GM21786 (cell line): ENCODE measurements at regions not wholly inside any gene's neighbourhood (a gene's known extent, or its start where the extent isn't known, plus 50 kb on each side); places are given as distances from the start of the nearest gene placed in this dataset.

Source experiments
- ATAC-seq: cut with Tn5 transposase; IDR thresholded peaks from one replicate; pipeline ENCODE4 v1.9.1; 2021; ENCODE audit not compliant: unreplicated experiment

GRCh38 chr9:20015427-20015931 is 226.6 kb upstream of the SLC24A2 start:
- no peak for ATAC-seq

DNA sequence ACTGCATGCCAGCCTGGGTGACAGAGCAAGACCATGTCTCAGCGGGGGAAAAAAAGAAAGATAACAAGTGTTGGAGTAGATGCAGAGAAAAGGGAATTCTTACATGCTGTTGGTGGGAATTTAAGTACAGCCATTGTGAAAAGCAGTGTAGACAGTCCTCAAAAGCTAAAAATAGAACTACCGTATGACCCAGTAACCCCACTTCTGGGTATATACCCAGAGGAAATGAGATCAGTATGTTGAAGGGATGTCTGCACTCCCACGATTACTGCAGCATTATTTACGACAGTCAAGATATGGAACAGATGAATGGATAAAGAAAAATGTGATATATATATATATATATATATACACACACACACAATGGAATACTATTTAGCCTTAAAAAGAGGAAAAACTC is 225.3 kb upstream of the SLC24A2 start:
- no peak for ATAC-seq

GRCh38 chr9:20012232-20012631 is 223.4 kb upstream of the SLC24A2 start:
- ATAC-seq: no peak

DNA sequence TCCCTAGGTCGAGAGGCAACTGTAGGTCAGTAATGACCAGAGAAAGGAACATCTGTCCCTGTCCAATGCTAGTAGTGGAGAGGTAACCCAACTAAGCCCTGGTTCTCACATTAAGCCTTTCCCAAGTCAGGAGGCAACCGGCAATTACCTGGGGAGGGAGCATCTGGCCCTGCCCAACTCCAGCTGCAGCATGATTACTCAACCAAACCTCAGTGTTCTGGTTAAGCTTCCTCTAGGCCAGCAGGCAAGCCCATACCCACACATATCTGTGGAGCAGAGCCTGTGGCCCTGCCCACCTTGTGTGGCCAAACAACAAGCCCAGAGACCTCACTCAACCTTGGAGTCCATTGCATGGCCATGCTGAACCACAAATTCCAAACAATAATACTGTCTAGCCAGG is 220.8 kb upstream of the SLC24A2 start:
- ATAC-seq: no peak

- no peak for ATAC-seq
Observed at GRCh38 chr9:20002011-20002410, 213.2 kb upstream of the SLC24A2 start.

DNA sequence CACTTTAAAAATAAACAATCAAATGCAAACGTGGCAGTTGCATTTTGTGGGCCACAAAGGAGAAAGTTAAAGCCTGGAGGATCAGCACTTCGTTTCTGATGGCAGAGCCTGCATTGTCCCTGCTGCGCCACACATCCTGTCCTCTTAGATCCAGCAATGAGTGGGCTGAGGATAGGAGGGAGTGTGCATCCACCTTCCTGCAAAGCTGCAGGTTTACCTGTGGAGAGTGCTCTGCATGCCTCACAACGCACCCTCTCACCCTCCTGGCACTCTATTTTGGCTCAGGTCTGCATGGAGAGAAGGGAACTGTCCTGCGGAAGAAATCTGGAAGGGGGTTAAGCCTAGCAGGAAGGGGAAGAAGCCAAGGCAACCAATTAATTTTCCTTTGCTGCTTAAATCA is 212.2 kb upstream of the SLC24A2 start:
- ATAC-seq: no peak

DNA sequence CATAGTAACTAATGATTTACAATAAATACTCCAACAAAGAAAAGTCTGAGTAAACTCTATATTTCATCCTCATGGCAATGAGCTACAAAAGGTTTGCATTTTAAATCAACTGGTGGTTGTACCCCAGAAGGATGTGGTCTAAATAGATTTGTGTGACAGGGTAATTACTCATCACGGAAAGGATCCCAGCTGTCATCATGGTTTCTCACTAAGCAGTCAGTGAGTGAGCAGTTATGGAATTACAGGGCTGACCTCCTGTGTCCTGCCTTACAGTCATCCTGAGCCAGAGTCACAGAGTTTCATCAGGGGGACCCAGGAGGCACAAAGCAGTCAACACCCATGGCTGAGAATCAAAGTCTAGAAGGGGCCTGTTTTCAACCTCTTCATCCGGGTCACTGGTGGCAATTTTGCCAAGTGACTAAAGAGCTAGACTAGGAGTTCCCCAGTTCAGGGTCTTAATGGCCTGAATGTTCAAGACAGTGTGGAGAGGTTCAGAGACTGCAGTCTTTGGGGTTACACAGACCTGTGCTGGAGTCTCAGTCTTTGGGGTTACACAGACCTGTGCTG is 210.7 kb upstream of the SLC24A2 start:
- ATAC-seq: peak; percentile 93

DNA sequence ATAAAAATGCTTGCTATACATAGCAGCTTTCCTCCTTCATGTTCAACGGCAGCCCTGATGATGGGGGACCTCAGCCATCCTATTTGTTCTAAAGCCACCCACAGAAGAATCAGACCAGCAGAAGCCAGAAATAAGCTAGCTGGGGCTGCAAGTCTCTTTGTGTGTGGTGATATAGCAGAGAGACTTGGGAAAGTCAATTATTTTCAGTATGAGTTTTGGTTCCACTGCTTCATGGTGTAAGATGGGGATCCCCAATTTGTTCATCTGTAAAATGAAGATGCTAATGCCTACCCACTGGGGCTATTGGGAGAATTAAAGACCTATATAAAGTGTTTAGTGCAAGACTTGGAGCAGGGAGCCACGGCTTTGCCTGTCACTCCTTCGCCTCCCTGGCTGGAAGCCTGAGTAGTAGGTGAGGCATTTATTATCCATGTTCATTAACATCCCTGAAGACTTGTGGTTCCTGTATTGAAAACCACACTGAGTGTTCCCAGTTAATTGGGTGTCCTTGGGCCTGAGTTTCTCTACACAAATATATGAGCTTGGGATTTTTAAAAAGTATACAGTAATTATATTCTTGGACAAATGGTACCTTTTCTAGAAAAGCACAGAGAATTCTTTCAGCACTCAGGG is 210.1 kb upstream of the SLC24A2 start:
- ATAC-seq: no peak

DNA sequence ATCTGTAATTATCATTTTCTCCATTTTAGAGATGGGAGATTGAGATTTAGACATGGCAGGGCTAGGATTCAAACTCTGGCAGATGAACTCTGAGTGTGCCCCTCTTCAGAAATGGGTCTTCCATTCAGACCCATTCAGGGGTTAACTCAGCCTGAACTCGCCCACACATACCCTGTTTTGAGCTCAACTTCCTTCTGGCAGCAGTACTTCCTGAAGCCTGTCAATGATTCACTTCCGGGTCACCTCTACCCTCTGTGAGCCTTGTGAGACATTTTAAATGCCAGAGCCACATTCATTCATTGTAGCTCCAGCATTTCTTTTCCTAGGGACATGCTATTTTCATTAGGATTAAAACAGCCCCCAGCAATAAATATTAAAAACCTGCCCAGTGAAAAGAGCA is 209.3 kb upstream of the SLC24A2 start:
- no peak for ATAC-seq

- ATAC-seq: no peak
Observed at GRCh38 chr9:19995619-19996018, 206.8 kb upstream of the SLC24A2 start.

DNA sequence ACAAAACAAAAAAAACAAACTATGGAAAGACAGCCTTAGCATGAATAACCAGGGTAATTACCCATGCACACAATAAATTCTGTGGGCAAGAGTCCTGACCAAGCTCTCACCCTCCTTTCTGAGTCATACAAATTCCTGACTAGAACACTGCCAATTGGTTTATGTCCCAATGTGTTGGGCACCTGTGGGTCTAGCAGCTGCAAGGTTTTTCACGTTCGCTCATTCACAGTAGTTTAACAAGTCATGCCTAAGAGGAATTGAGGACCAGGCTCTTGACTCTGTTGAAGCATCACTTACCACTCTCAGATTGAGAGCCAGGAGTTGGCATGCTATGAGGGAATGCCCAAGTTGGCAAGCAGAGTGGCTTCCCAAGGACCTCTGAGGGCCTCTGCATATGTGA is 205.5 kb upstream of the SLC24A2 start:
- ATAC-seq: no peak

GRCh38 chr9:19992556-19992955 is 203.7 kb upstream of the SLC24A2 start:
- no peak for ATAC-seq

GRCh38 chr9:19989213-19989612 is 200.4 kb upstream of the SLC24A2 start:
- no peak for ATAC-seq

- no peak for ATAC-seq
Observed at GRCh38 chr9:19988281-19988680, 199.4 kb upstream of the SLC24A2 start.

DNA sequence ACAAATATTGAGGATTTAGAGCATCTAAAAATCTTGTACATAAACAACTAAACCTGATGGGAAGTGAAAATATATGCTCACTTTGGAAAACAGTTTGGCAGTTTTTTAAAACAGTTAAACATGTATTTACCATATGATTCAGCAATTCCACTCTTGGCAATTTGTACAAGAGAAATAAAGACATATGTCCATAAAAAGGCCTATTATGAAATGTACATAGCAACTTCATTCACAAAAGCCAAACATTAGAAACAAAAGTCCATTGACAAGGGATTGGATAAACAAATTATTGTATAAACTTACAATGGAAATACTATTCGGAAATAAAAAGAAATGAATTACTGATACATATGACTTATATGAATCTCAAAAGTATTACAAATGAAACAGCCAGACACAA is 196.2 kb upstream of the SLC24A2 start:
- ATAC-seq: no peak

GRCh38 chr9:19976226-19976625 is 187.4 kb upstream of the SLC24A2 start:
- ATAC-seq: peak; percentile 50

GRCh38 chr9:19975499-19975898 is 186.7 kb upstream of the SLC24A2 start:
- no peak for ATAC-seq

DNA sequence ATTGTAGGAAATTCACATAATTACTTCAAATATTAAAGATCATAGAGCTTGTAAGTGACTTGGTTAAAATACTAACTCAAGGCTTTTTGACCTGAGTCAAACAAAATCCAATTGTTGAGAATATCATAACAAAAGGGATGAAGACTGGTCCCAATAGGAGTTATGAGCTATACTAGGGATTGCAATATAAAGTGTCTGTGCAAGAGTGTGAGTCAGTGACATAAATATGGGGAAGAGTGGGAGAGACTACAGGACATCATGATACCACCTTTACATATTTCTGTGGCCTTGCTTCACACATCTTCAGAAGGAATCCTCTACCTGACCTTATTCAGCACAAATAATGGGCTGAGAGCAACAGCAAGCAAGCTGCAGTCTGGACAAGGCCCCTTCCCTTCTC is 180.9 kb upstream of the SLC24A2 start:
- no peak for ATAC-seq

DNA sequence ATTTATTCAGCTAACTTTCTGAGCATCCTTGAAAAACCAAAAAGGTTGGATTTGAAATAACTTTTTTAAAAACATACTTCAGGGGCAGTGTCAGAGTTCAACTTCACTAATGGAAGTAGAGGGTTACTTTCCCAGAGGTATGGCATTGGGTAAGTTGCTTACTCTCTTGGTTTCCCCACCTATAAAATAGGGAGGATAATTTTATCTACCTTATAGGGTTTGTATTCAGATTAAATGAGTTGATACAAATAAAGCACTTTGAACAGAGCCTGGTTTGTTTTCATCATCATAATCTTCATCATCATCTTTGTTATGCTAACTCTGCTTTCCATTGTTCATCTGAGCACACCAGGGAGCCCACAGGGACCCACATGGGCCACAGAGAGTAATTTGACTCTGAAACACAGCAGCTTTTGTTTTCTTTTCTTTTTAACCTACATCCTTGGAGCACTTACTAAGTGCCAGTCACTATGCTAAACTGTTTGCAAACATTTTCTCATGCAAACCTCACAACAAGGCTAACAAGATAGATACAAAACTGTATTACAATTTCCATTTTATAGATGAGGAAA is 179.1 kb upstream of the SLC24A2 start:
- ATAC-seq: no peak

DNA sequence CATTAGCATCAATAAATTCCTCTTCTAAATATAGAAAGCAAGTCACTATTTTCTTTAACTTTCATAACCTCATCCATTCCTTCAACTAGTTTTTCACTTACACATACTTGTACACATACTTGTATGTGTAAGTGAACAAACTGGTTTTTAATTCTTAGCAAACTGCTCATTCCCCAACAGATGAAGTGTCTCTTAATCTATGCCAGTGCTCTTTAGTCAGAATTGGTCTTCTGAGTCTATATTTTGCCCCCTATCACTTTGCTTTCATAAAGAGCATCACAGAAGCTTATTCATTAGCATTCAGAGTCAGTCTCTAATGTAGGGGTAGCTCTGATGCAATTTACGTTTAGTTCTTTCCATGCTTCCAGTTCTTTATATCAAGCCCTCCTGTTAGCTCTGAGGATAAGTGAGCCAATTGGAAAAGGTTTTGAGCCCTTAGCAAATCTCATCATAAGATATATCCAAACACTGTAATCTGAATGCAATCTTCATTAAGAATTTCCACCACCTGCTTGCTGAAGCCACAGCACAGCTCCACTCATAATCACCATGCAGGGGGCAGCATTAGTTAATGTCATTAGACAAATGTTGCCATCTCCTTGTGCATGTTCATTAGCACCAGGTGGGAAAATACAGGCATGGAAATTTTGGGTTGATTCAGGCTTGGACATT is 178.5 kb upstream of the SLC24A2 start:
- ATAC-seq: no peak

GRCh38 chr9:19965336-19965735 is 176.5 kb upstream of the SLC24A2 start:
- ATAC-seq: no peak

DNA sequence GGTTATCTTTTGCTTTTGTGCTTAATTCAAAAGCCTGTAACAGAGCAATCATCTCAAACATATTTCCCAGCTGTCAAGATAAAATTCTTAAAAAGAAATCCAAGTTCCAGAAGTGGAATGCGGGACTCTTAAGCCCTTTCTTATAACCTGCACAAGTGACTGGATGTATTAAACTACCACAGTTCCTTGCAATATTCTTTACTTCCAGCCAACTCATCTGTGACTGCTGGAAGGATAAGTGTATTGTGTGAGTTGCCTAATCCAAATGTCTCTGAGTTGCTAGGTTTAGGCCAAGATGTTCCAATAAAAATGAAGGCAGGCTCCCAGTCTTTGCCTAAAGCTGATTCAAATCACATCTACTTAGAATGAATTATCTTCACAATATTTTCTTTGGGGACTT is 159.2 kb upstream of the SLC24A2 start:
- ATAC-seq: no peak
